BLaER1 treated with 17β-estradiol and CSF1 and Interleukin-3, amounts not matched to agents 10 nM and 100 nM (cell line): ENCODE measurements at regions not wholly inside any gene's neighbourhood (a gene's known extent, or its start where the extent isn't known, plus 50 kb on each side); places are given as distances from the start of the nearest gene placed in this dataset.

ENCODE experiments used
- H3K27ac ChIP-seq, 11 experiments: shearing (Covaris generic); formaldehyde crosslinking; 2 replicates each; pipeline ENCODE4 v1.8.1; 2022
- H3K27me3 ChIP-seq, 11 experiments: shearing (Covaris generic); formaldehyde crosslinking; 2 replicates each; pipeline ENCODE4 v1.8.1; 2022
- H3K36me3 ChIP-seq, 11 experiments: shearing (Covaris generic); formaldehyde crosslinking; 2 replicates each; pipeline ENCODE4 v1.8.1; 2022
- H3K4me1 ChIP-seq, 10 experiments: shearing (Covaris generic); formaldehyde crosslinking; 2 replicates each; pipeline ENCODE4 v1.8.1; 2022
- H3K4me2 ChIP-seq, 11 experiments: shearing (Covaris generic); formaldehyde crosslinking; 2 replicates each; pipeline ENCODE4 v1.8.1; 2022
- H3K4me3 ChIP-seq, 10 experiments: shearing (Covaris generic); formaldehyde crosslinking; 2 replicates each; pipeline ENCODE4 v1.8.1; 2022
- H3K9ac ChIP-seq, 11 experiments: shearing (Covaris generic); formaldehyde crosslinking; 2 replicates each; pipeline ENCODE4 v1.8.1; 2022
- H3K9me3 ChIP-seq, 11 experiments: shearing (Covaris generic); formaldehyde crosslinking; replicated peaks in 1 of 11; 2 replicates each; pipeline ENCODE4 v1.8.1; 2022
- H4K20me1 ChIP-seq, 11 experiments: shearing (Covaris generic); formaldehyde crosslinking; 2 replicates each; pipeline ENCODE4 v1.8.1; 2022
- Cebpa-rat ChIP-seq, 11 experiments: shearing (Covaris generic); IDR thresholded peaks; 2 replicates each; pipeline ENCODE4 v1.8.1; 2022

- Histone ChIP-seq H3K27ac (no peak overlapping the region), H3K9ac (no peak overlapping the region), H3K4me2 (no peak overlapping the region), H3K36me3 (no peaks in the 10 kb centered on the region), H3K4me3 (no peak overlapping the region), H3K27me3 (no peaks in the 10 kb centered on the region), H3K4me1 (0 out of 20 replicates have a peak, but pooled peaks cover 0 to 6% (median 0%) of the 10 kb centered on the region in 10 experiments), H3K9me3 (peaks cover 0 to 20% (median 11%) of the 10 kb centered on the region in 11 experiments; a peak in 14 of 22 replicates), H4K20me1 (no peaks in the 10 kb centered on the region)
- TF ChIP-seq Cebpa-rat (IDR thresholded peaks at IDR 0.05) = no peak
These were observed 400.0 kb downstream of the DEPDC1B start for GRCh38 chr5:60299944-60300343.

GRCh38 chr5:60297658-60298057, 402.3 kb downstream of the DEPDC1B start:
- H3K9ac ChIP-seq = no peak overlapping the region
- TF ChIP-seq Cebpa-rat (IDR thresholded peaks at IDR 0.05) = no peak
- no peaks in the 10 kb centered on the region for H4K20me1 ChIP-seq
- H3K4me1 ChIP-seq = 0 out of 20 replicates have a peak, but pooled peaks cover 0 to 6% (median 0%) of the 10 kb centered on the region in 10 experiments
- H3K27me3 ChIP-seq = no peaks in the 10 kb centered on the region
- no peak overlapping the region for H3K27ac ChIP-seq
- peaks cover 0 to 20% (median 11%) of the 10 kb centered on the region in 11 experiments; a peak in 14 of 22 replicates for H3K9me3 ChIP-seq
- H3K36me3 ChIP-seq = no peaks in the 10 kb centered on the region
- no peak overlapping the region for H3K4me2 ChIP-seq
- H3K4me3 ChIP-seq = no peak overlapping the region

- no peak overlapping the region for H3K9ac ChIP-seq
- H3K9me3 ChIP-seq = peaks cover 0 to 11% (median 4%) of the 10 kb centered on the region in 11 experiments; a peak in 10 of 22 replicates
- TF ChIP-seq Cebpa-rat (IDR thresholded peaks at IDR 0.05) = no peak
- H3K4me3 ChIP-seq = no peak overlapping the region
- no peaks in the 10 kb centered on the region for H3K36me3 ChIP-seq
- H3K4me1 ChIP-seq = 0 out of 20 replicates have a peak, but pooled peaks cover 0 to 6% (median 0%) of the 10 kb centered on the region in 10 experiments
- no peaks in the 10 kb centered on the region for H4K20me1 ChIP-seq
- H3K27ac ChIP-seq = no peak overlapping the region
- no peaks in the 10 kb centered on the region for H3K27me3 ChIP-seq
- H3K4me2 ChIP-seq = no peak overlapping the region
These were observed 401.9 kb upstream of the PDE4D start for GRCh38 chr5:60295423-60295822.

- Histone ChIP-seq H3K27me3 (no peaks in the 10 kb centered on the region), H3K36me3 (no peaks in the 10 kb centered on the region), H3K9me3 (no peaks in the 10 kb centered on the region), H3K9ac (no peak overlapping the region), H3K4me1 (0 out of 20 replicates have a peak, but pooled peaks cover 0 to 6% (median 0%) of the 10 kb centered on the region in 10 experiments), H3K4me3 (no peak overlapping the region), H3K27ac (no peak overlapping the region), H4K20me1 (no peaks in the 10 kb centered on the region), H3K4me2 (no peak overlapping the region)
- no peak for TF ChIP-seq Cebpa-rat (IDR thresholded peaks at IDR 0.05)
These were observed 400.0 kb upstream of the PDE4D start for GRCh38 chr5:60293518-60293917.

- H3K27me3 ChIP-seq = no peaks in the 10 kb centered on the region
- H3K4me3 ChIP-seq = no peak overlapping the region
- H3K9me3 ChIP-seq = no peaks in the 10 kb centered on the region
- H4K20me1 ChIP-seq = no peaks in the 10 kb centered on the region
- H3K4me2 ChIP-seq = peak overlapping the region in 9 of 11 experiments; percentile 1 to 46 (median 29); a peak in 13 of 22 replicates
- TF ChIP-seq Cebpa-rat (IDR thresholded peaks at IDR 0.05) = no peak
- no peak overlapping the region for H3K27ac ChIP-seq
- H3K36me3 ChIP-seq = no peaks in the 10 kb centered on the region
- peaks cover 5 to 18% (median 11%) of the 10 kb centered on the region in 10 experiments; a peak in 15 of 20 replicates for H3K4me1 ChIP-seq
- no peak overlapping the region for H3K9ac ChIP-seq
These were observed 393.7 kb upstream of the PDE4D start for GRCh38 chr5:60287174-60287771.

GRCh38 chr5:60285910-60286309, 392.4 kb upstream of the PDE4D start:
- H3K27ac ChIP-seq = no peak overlapping the region
- H3K36me3 ChIP-seq = no peaks in the 10 kb centered on the region
- H4K20me1 ChIP-seq = no peaks in the 10 kb centered on the region
- peaks cover 5 to 18% (median 11%) of the 10 kb centered on the region in 10 experiments; a peak in 15 of 20 replicates for H3K4me1 ChIP-seq
- no peaks in the 10 kb centered on the region for H3K9me3 ChIP-seq
- TF ChIP-seq Cebpa-rat (IDR thresholded peaks at IDR 0.05) = no peak
- no peak overlapping the region for H3K4me3 ChIP-seq
- no peak overlapping the region for H3K9ac ChIP-seq
- no peaks in the 10 kb centered on the region for H3K27me3 ChIP-seq
- peak overlapping the region in 1 of 11 experiments; percentile 46; a peak in 2 of 22 replicates for H3K4me2 ChIP-seq

- Histone ChIP-seq H4K20me1 (no peaks in the 10 kb centered on the region), H3K9ac (no peak overlapping the region), H3K4me2 (no peak overlapping the region), H3K4me1 (peaks cover 0 to 22% (median 1%) of the 10 kb centered on the region in 10 experiments; a peak in 8 of 20 replicates), H3K9me3 (no peaks in the 10 kb centered on the region), H3K4me3 (no peak overlapping the region), H3K27me3 (no peaks in the 10 kb centered on the region), H3K36me3 (no peaks in the 10 kb centered on the region), H3K27ac (no peak overlapping the region)
- no peak for TF ChIP-seq Cebpa-rat (IDR thresholded peaks at IDR 0.05)
These were observed 387.4 kb upstream of the PDE4D start for GRCh38 chr5:60280943-60281342.

- H3K36me3 ChIP-seq = no peaks in the 10 kb centered on the region
- no peaks in the 10 kb centered on the region for H3K27me3 ChIP-seq
- no peak overlapping the region for H3K27ac ChIP-seq
- H3K4me1 ChIP-seq = peaks cover 0 to 27% (median 0%) of the 10 kb centered on the region in 10 experiments; a peak in 6 of 20 replicates
- H3K9me3 ChIP-seq = no peaks in the 10 kb centered on the region
- no peaks in the 10 kb centered on the region for H4K20me1 ChIP-seq
- peak overlapping the region in 3 of 11 experiments; percentile 26 to 42 (median 26); a peak in 3 of 22 replicates for H3K4me2 ChIP-seq
- TF ChIP-seq Cebpa-rat (IDR thresholded peaks at IDR 0.05) = no peak
- no peak overlapping the region for H3K9ac ChIP-seq
- no peak overlapping the region for H3K4me3 ChIP-seq
These were observed 384.4 kb upstream of the PDE4D start for GRCh38 chr5:60277941-60278340.

- no peak for TF ChIP-seq Cebpa-rat (IDR thresholded peaks at IDR 0.05)
- H3K36me3 ChIP-seq = no peaks in the 10 kb centered on the region
- no peak overlapping the region for H3K4me2 ChIP-seq
- no peak overlapping the region for H3K9ac ChIP-seq
- H3K4me3 ChIP-seq = no peak overlapping the region
- no peak overlapping the region for H3K27ac ChIP-seq
- peaks cover 0 to 33% (median 0%) of the 10 kb centered on the region in 10 experiments; a peak in 6 of 20 replicates for H3K4me1 ChIP-seq
- H4K20me1 ChIP-seq = no peaks in the 10 kb centered on the region
- no peaks in the 10 kb centered on the region for H3K9me3 ChIP-seq
- H3K27me3 ChIP-seq = no peaks in the 10 kb centered on the region
These were observed 381.2 kb upstream of the PDE4D start for GRCh38 chr5:60274747-60275146.

- Histone ChIP-seq H3K4me1 (peaks cover 0 to 22% (median 0%) of the 10 kb centered on the region in 10 experiments; a peak in 4 of 20 replicates), H3K9ac (no peak overlapping the region), H4K20me1 (no peaks in the 10 kb centered on the region), H3K4me2 (no peak overlapping the region), H3K36me3 (no peaks in the 10 kb centered on the region), H3K9me3 (no peaks in the 10 kb centered on the region), H3K27ac (no peak overlapping the region), H3K4me3 (no peak overlapping the region), H3K27me3 (no peaks in the 10 kb centered on the region)
- TF ChIP-seq Cebpa-rat (IDR thresholded peaks at IDR 0.05) = no peak
These were observed 378.0 kb upstream of the PDE4D start for GRCh38 chr5:60271517-60271916.
